OCI-M2 (cell line): ENCODE measurements at regions not wholly inside any gene's neighbourhood (a gene's known extent, or its start where the extent isn't known, plus 50 kb on each side); places are given as distances from the start of the nearest gene placed in this dataset.
"Not testable (repeated sequence)": the region's sequence is repeated elsewhere in the genome, so short reads cannot be mapped to it uniquely, and the experiment has no call there.

Experiments used
- DNase-seq: peaks from one replicate; lab custom pipeline; 2025; ENCODE audit not compliant: unreplicated experiment; lab: John Stamatoyannopoulos, UW

- not testable (repeated sequence) for DNase-seq
These were observed 765.2 kb upstream of the NOVA1 start for GRCh38 chr14:27363036-27363435.

- DNase-seq = no peak
These were observed 768.8 kb upstream of the NOVA1 start for GRCh38 chr14:27366596-27366995.

GRCh38 chr14:27367345-27367744 lies 769.5 kb upstream of the NOVA1 start:
- no peak for DNase-seq

GRCh38 chr14:27370074-27370473 lies 772.2 kb upstream of the NOVA1 start:
- no peak for DNase-seq

- no peak for DNase-seq
These were observed 772.9 kb upstream of the NOVA1 start for GRCh38 chr14:27370775-27371174.

- DNase-seq = no peak
These were observed 773.4 kb upstream of the NOVA1 start for GRCh38 chr14:27371209-27371608.

GRCh38 chr14:27371868-27372267 lies 774.0 kb upstream of the NOVA1 start:
- DNase-seq = no peak

- DNase-seq = no peak
These were observed 774.9 kb upstream of the NOVA1 start for GRCh38 chr14:27372771-27373170.

GRCh38 chr14:27384124-27384523 lies 786.3 kb upstream of the NOVA1 start:
- DNase-seq = no peak

GRCh38 chr14:27386391-27386790 lies 788.6 kb upstream of the NOVA1 start:
- DNase-seq = no peak

GRCh38 chr14:27387463-27387862 lies 789.6 kb upstream of the NOVA1 start:
- DNase-seq = no peak

GRCh38 chr14:27389402-27389801 lies 791.6 kb upstream of the NOVA1 start:
- DNase-seq = no peak

- DNase-seq = no peak
These were observed 792.3 kb upstream of the NOVA1 start for GRCh38 chr14:27390155-27390554.

GRCh38 chr14:27391331-27391730 lies 793.5 kb upstream of the NOVA1 start:
- DNase-seq = no peak

GRCh38 chr14:27392153-27392552 lies 794.3 kb upstream of the NOVA1 start:
- no peak for DNase-seq

GRCh38 chr14:27409944-27410343 lies 812.1 kb upstream of the NOVA1 start:
- no peak for DNase-seq

- no peak for DNase-seq
These were observed 813.1 kb upstream of the NOVA1 start for GRCh38 chr14:27410981-27411380.

GRCh38 chr14:27427796-27428195 lies 830.0 kb upstream of the NOVA1 start:
- DNase-seq = no peak

GRCh38 chr14:27435923-27436670 lies 838.3 kb upstream of the NOVA1 start:
- no peak for DNase-seq

GRCh38 chr14:27484633-27485032 lies 886.8 kb upstream of the NOVA1 start:
- DNase-seq = no peak

GRCh38 chr14:27485193-27485592 lies 887.4 kb upstream of the NOVA1 start:
- no peak for DNase-seq

GRCh38 chr14:27506272-27506671 lies 908.4 kb upstream of the NOVA1 start:
- no peak for DNase-seq

GRCh38 chr14:27528328-27528727 lies 930.5 kb upstream of the NOVA1 start:
- no peak for DNase-seq
